ENCODE measurements at regions not wholly inside any gene's neighbourhood (a gene's known extent, or its start where the extent isn't known, plus 50 kb on each side); places are given as distances from the start of the nearest gene placed in this dataset.

DNA sequence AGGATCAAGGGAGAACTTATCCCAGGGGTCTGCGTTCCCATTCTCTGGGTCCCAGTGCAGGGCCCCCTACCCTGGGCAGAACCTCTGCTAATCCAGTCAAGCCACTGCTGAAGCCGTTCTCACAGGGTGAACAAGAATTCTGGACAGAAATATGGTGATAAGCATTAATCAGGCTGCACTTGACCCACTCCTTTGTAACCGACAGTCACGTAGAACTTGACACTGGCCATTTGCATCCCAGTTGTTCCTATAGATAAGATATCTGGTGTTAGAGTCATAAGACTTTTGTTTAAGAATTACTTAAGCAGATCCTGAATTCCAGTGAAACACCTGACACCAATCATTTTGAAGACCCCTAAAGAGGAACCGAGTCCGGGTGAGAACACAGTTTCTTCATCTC, 107.5 kb upstream of the THY1 start:
- Histone ChIP-seq H3K27me3 (ENCODE audit: low read depth) (no peaks in the 10 kb centered on the region), H3K4me1 (peaks cover 4% of the 10 kb centered on the region), H3K9me3 (no peaks in the 10 kb centered on the region), H3K36me3 (no peaks in the 10 kb centered on the region), H3K27ac (no peak overlapping the region), H3K4me3 (no peak overlapping the region)
- no peak for DNase-seq
- ATAC-seq: no peak
- intact Hi-C loops (cut with DNase I): no loop called here
- TF ChIP-seq, protein P1, sequence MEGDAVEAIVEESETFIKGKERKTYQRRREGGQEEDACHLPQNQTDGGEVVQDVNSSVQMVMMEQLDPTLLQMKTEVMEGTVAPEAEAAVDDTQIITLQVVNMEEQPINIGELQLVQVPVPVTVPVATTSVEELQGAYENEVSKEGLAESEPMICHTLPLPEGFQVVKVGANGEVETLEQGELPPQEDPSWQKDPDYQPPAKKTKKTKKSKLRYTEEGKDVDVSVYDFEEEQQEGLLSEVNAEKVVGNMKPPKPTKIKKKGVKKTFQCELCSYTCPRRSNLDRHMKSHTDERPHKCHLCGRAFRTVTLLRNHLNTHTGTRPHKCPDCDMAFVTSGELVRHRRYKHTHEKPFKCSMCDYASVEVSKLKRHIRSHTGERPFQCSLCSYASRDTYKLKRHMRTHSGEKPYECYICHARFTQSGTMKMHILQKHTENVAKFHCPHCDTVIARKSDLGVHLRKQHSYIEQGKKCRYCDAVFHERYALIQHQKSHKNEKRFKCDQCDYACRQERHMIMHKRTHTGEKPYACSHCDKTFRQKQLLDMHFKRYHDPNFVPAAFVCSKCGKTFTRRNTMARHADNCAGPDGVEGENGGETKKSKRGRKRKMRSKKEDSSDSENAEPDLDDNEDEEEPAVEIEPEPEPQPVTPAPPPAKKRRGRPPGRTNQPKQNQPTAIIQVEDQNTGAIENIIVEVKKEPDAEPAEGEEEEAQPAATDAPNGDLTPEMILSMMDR (IDR thresholded peaks at IDR 0.05): no peak

DNA sequence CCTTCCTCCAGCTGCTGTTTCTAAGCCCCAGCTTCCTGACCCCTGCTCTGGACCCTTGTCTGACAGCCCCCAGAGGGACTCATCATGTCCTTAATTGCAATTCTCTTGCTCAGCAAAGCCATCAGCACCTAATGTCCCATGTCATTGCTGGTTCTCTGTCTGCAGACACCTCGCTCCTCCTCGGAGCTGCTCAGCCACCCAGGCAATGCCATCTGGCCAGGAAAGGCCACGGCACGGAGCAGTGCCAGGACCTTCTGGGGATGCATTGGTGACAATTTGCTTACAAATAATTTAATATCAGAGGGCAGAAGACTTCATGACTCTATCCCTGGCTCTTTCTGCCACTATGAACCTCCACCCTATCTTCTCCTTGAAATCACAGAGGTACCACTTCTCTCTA, 107.0 kb upstream of the THY1 start:
- Histone ChIP-seq H3K27ac (no peak overlapping the region), H3K27me3 (ENCODE audit: low read depth) (no peaks in the 10 kb centered on the region), H3K36me3 (no peaks in the 10 kb centered on the region), H3K4me1 (peaks cover 4% of the 10 kb centered on the region), H3K4me3 (no peak overlapping the region), H3K9me3 (no peaks in the 10 kb centered on the region)
- TF ChIP-seq, protein P1 (IDR thresholded peaks at IDR 0.05): no peak
- intact Hi-C loops (cut with DNase I): no loop called here
- ATAC-seq (no peak), DNase-seq (no peak)

DNA sequence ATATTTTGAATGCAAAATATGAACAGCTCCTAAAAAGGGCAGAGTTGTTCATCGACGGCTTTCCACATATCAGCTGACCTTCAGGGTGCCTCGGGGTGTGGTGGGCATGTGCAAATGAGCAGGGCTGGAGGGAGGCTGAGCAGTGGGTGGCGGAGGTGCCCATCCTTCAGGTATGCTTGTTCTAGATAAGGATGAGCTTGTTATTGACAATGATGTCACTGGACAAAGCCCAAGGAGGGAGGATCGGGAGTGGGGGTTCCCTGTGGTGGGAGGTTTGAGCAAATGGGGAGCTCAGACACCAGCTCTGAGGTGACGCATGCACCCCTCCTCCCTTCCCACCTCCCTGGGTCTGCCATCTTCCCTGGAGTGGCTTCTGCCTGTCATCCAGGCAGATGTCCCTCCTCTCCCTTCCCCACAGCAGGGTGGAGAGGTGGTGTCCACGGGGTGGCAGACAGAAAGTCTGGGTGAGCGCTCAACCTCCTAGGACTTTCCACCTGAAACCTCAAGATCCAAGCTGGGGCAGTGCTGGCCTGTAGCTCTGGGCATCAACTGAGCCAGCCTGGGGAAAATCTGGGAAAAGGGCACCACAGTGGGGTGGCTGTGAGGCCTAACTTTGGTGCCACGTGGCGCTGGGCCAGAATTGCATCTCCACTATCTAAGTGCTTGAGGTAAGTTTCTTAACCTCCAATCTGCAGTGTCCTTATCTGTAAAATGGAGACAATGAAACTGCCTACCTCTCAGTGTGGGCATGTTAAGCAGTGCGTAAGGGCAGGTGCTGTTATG, 106.3 kb upstream of the THY1 start:
- ATAC-seq (no peak), DNase-seq (no peak)
- Histone ChIP-seq H3K9me3 (no peaks in the 10 kb centered on the region), H3K4me1 (peaks cover 4% of the 10 kb centered on the region), H3K27me3 (ENCODE audit: low read depth) (no peaks in the 10 kb centered on the region), H3K4me3 (no peak overlapping the region), H3K36me3 (no peaks in the 10 kb centered on the region), H3K27ac (no peak overlapping the region)
- TF ChIP-seq, protein P1 (IDR thresholded peaks at IDR 0.05): no peak
- intact Hi-C loops (cut with DNase I): no loop called here

DNA sequence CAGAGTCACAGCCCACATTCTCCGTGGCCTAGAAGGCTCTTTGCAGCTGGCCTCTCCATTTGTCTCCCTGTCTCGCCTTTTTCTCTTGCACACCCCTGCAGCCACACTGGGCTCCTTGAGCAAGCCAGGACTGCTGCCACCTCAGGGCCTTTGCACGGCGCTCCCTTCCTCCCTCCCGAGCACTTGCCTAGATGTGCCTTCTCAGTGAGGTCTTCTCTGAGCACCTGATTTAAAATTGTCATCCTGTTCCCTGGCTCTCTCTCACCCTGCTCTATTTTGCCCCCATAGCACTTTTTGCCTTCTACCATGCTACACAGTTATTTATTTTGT, 102.9 kb upstream of the THY1 start:
- no peak for ATAC-seq
- H3K36me3 ChIP-seq: no peaks in the 10 kb centered on the region
- no peaks in the 10 kb centered on the region for H3K9me3 ChIP-seq
- no peak overlapping the region for H3K4me3 ChIP-seq
- H3K27me3 ChIP-seq (ENCODE audit: low read depth): no peaks in the 10 kb centered on the region
- intact Hi-C loops (cut with DNase I): no loop called here
- TF ChIP-seq, protein P1 (IDR thresholded peaks at IDR 0.05): no peak
- DNase-seq: no peak
- no peaks in the 10 kb centered on the region for H3K4me1 ChIP-seq
- H3K27ac ChIP-seq: no peak overlapping the region

DNA sequence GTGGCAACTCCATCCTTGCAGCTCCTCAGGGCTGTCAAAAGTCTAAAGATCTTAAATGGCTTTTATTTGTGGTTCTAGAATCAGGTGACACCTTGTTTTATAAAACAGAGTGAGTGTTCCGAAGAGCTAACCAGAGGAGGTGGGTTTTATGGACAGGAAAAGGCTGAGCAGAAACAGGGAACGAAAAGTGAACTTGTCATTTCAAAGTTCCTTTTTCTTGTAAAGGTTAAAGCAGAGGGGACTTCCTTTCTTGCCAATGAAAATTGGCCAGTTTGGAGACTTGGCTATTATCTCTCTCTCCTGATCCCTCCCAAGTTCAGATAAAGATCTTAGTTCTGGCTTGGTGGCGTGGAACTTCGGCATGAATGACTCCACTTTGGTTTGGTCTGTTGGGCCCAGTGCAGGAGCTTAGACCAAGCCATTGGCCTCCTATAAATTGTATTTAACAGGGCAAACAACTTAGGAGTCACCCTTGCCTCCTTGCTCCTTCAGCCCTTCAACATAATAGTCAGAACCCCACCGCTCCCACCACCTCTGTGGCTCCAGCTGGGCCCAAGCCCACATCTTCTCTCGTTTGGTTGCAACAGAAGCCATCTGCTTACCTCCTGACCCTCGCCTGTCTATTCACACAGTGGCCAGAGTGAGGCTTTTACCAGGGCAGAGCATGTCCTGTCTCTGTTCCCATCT, 102.4 kb upstream of the THY1 start:
- DNase-seq: no peak
- Histone ChIP-seq H3K36me3 (no peaks in the 10 kb centered on the region), H3K27ac (no peak overlapping the region), H3K9me3 (no peaks in the 10 kb centered on the region), H3K4me3 (no peak overlapping the region), H3K27me3 (ENCODE audit: low read depth) (no peaks in the 10 kb centered on the region), H3K4me1 (no peaks in the 10 kb centered on the region)
- intact Hi-C loops (cut with DNase I): no loop called here
- ATAC-seq: no peak
- TF ChIP-seq, protein P1 (IDR thresholded peaks at IDR 0.05): no peak

Data from lower lobe of right lung (tissue), 2 donors.